Erythroblast (primary cell): ENCODE measurements at regions not wholly inside any gene's neighbourhood (a gene's known extent, or its start where the extent isn't known, plus 50 kb on each side); places are given as distances from the start of the nearest gene placed in this dataset.

Experiments used
- GATA1 ChIP-seq: IDR thresholded peaks from 2 replicates; pipeline ENCODE4 v1.6.1; 2011; ENCODE audit warnings: low read depth, mild to moderate bottlenecking, control low read depth, low read length, moderate library complexity
- POLR2A ChIP-seq: IDR thresholded peaks from 2 replicates; pipeline ENCODE4 v1.6.1; 2011; ENCODE audit warnings: mild to moderate bottlenecking, low read length

- no peak for TF ChIP-seq POLR2A
- TF ChIP-seq GATA1, result no peak
These were observed 146.3 kb downstream of the SCARB1 start for GRCh38 chr12:124717318-124717717.
